Right lobe of liver (tissue), 6 donors: ENCODE measurements at regions not wholly inside any gene's neighbourhood (a gene's known extent, or its start where the extent isn't known, plus 50 kb on each side); places are given as distances from the start of the nearest gene placed in this dataset.

Source experiments
- ATAC-seq, 4 donors: fragments of 200-7000 bp; cut with Tn5 transposase; one replicate each; pipeline ENCODE4 v1.9.1; 2020; ENCODE audit warnings: mild to moderate bottlenecking in 4 of 4, moderate library complexity in 4 of 4
- DNase-seq, 3 donors: peaks; one replicate each; pipeline ENCODE4 v3.0.0-alpha.2; 2020
- H3K27ac ChIP-seq, 3 donors: fragments of 200-600 bp; one replicate each; pipeline ENCODE4 v1.8.0; 2022
- H3K27me3 ChIP-seq, 2 donors: fragments of 200-600 bp; one replicate each; pipeline ENCODE4 v1.8.0; 2022
- H3K36me3 ChIP-seq, 4 donors: fragments of 200-600 bp; sonication (generic) in 1 of 4; one replicate each; pipeline versions ENCODE4 v1.5.1 to v1.8.0; 2017 to 2022; ENCODE audit warnings: control low read depth in 1 of 4
- H3K4me1 ChIP-seq, 4 donors: fragments of 200-600 bp; sonication (generic) in 1 of 4; one replicate each; pipeline versions ENCODE4 v1.5.1 to v1.8.0; 2017 to 2022; ENCODE audit warnings: control low read depth in 1 of 4
- H3K4me3 ChIP-seq, 3 donors: fragments of 200-600 bp; one replicate each; pipeline ENCODE4 v1.8.0; 2022
- H3K9me3 ChIP-seq, 4 donors: fragments of 200-600 bp; sonication (generic) in 1 of 4; one replicate each; pipeline versions ENCODE4 v1.5.1 to v1.8.0; 2017 to 2022; ENCODE audit warnings: control low read depth in 1 of 4
- POLR2A ChIP-seq: fragments of 450-650 bp; IDR thresholded peaks from one replicate; pipeline ENCODE4 v1.6.1; 2017; ENCODE audit warnings: antibody characterized with exemption, mild to moderate bottlenecking
- WGBS: methylation state at CpG from one replicate; pipeline ENCODE4 v1.1.6; 2018; ENCODE audit warnings: low coverage, low lambda C conversion rate; ENCODE audit not compliant: insufficient coverage; ENCODE audit errors: missing lambda C conversion rate; 5-methylcytosine and 5-hydroxymethylcytosine counted together
- intact Hi-C, 2 donors: fragments of 100-400 bp; cut with DNase I; formaldehyde crosslinking; loops; one replicate each; pipeline versions ENCODE4 v1.11.2 to v1.14.1; 2022
- TF ChIP-seq, protein P1 (sequence below), 4 donors: fragments of 200-600 bp in 3 of 4; fragments of 450-650 bp in 1 of 4; IDR thresholded peaks; one replicate each; pipeline versions ENCODE4 v1.5.1 to v1.8.0; 2016 to 2022; ENCODE audit warnings: antibody characterized with exemption in 4 of 4, mild to moderate bottlenecking in 2 of 4
- donor health status: DM: no; HTN: yes; CAD: no.
- donor health status: DM: no; HTN: no; CAD: no.
- donor health status: DM: no; HTN: no; CAD: no.
- donor health status: DM: no; HTN: yes; CAD: no.
- donor health status: DM: no; HTN: yes; CAD: no.

DNA sequence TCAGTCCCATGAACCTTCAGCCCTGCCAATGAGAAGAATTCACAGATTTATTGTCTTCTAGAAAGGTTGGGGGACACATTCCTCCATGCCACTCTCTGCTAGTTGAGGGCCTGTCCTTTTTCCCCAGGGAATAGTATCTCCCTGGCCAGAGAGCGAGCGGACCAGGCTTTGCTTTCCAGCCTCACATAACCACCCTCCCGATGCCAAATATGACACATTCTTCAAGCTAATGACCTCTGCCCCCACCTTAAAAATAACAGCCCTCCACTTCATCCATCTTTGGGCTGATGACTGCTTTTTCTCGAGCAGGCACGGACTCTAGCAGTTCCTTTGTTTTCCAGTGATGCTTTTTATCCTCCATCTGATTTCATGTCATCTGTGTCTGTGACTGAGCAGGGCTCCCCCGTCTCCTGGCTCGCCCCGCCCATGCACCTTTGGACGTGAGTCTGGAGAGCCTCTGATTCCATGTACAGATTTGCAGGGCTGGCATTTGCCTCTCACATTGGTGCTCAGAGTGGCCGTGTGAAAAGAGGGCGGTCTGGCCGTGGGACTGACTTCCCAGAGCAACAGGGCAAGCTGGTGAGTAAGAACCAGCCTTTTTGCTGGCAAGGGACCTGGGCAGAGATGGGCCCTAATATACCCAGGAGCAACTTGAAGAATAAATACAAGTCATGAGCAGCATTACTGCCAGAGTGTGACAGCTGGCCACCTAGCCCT is 279.8 kb downstream of the BCOR start:
- intact Hi-C loops, result no loop called here
- no peak overlapping the region for H3K4me3 ChIP-seq
- TF ChIP-seq POLR2A, result no peak
- TF ChIP-seq, protein P1, sequence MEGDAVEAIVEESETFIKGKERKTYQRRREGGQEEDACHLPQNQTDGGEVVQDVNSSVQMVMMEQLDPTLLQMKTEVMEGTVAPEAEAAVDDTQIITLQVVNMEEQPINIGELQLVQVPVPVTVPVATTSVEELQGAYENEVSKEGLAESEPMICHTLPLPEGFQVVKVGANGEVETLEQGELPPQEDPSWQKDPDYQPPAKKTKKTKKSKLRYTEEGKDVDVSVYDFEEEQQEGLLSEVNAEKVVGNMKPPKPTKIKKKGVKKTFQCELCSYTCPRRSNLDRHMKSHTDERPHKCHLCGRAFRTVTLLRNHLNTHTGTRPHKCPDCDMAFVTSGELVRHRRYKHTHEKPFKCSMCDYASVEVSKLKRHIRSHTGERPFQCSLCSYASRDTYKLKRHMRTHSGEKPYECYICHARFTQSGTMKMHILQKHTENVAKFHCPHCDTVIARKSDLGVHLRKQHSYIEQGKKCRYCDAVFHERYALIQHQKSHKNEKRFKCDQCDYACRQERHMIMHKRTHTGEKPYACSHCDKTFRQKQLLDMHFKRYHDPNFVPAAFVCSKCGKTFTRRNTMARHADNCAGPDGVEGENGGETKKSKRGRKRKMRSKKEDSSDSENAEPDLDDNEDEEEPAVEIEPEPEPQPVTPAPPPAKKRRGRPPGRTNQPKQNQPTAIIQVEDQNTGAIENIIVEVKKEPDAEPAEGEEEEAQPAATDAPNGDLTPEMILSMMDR (IDR thresholded peaks at IDR 0.05), result no peak
- H3K36me3 ChIP-seq, result no peaks in the 10 kb centered on the region
- no peaks in the 10 kb centered on the region for H3K9me3 ChIP-seq
- ATAC-seq (peak; percentile 26 to 51 (median 30)), DNase-seq (peak in 2 of 3 donors; percentile 55 to 65)
- peaks cover 0 to 26% (median 8%) of the 10 kb centered on the region in 4 donors for H3K4me1 ChIP-seq
- H3K27ac ChIP-seq, result peak overlapping the region in 2 of 3 donors; percentile 34 to 54
- WGBS, result 23% methylated on average over 8 of the region's 12 CpGs
- no peaks in the 10 kb centered on the region for H3K27me3 ChIP-seq

DNA sequence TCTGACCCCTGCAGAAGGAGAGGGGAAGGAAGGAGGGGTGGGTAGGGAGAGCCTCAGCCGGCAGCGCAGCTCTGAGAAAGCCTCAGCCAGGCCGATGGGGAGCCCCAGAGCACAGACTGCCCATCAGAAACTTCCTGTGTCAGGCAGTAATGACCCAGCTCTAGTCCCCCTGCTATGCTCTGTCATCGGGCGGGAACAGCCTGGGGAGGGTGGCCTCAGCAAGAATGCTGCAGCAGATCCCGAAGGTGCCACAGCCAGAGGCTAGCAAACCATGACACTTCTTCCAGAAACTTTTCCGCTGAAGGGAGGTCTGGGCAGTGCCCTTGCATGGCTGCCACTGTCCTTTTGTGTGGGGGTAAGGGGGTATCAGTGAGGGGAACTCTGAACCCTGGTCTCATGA is 279.0 kb downstream of the BCOR start:
- TF ChIP-seq POLR2A, result no peak
- TF ChIP-seq, protein P1 (IDR thresholded peaks at IDR 0.05), result no peak
- H3K27ac ChIP-seq, result no peak overlapping the region
- no peaks in the 10 kb centered on the region for H3K27me3 ChIP-seq
- H3K36me3 ChIP-seq, result no peaks in the 10 kb centered on the region
- intact Hi-C loops, result no loop called here
- 61% methylated on average over 2 of the region's 7 CpGs for WGBS
- no peaks in the 10 kb centered on the region for H3K9me3 ChIP-seq
- ATAC-seq (no peak), DNase-seq (no peak)
- H3K4me3 ChIP-seq, result no peak overlapping the region
- peaks cover 0 to 27% (median 8%) of the 10 kb centered on the region in 4 donors for H3K4me1 ChIP-seq

DNA sequence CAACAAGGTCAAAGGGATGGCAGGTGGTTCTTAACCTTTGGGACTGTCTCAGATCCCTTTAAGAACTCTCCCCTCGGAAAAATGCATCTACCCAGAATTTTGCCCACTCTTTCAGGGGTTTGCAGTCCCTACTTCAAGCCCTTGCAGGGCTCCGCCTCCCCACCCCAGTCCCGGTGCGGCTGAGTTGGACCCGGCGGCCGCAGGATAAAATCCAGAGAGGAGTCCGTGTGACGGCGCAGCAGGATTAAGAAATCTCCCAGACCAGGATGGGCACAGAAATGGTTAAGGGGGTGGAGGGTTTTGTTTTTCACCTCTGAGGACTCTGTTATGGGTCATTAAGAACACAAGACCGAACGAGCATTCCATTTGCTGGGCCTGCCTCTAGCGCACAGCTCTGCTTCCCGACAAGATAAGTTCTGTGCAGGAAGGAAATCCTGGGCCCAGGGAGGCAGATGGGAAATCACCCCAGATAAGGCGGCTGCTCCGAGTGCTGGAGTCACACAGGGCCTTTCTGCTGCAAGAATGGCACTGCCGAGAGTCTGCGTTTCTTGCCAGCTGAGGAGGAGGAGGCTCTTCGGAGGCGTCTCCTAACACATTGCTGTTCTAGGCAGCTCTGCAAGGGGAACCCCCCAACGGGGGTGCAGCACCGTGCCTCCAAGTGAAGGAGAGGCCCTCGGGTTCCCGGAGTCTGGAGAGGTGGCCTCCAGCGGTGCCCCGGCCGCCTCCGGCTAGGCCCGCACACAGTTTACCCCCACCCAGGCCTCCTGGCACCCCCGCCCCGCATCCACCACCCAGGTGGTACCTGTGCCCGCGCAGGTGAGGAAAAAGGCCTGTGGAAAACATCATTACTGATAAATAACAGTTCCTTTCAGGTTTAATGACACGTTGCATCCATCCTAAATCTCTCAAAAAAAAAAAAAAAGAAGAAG is 277.6 kb downstream of the BCOR start:
- Histone ChIP-seq H3K36me3 (no peaks in the 10 kb centered on the region), H3K4me3 (no peak overlapping the region), H3K4me1 (peaks cover 0 to 21% (median 8%) of the 10 kb centered on the region in 4 donors), H3K27ac (no peak overlapping the region), H3K27me3 (no peaks in the 10 kb centered on the region), H3K9me3 (no peaks in the 10 kb centered on the region)
- DNase-seq (no peak), ATAC-seq (peak in 2 of 4 donors; percentile 4 to 11)
- no peak for TF ChIP-seq POLR2A
- TF ChIP-seq, protein P1 (IDR thresholded peaks at IDR 0.05), result no peak
- WGBS, result 55% methylated on average over 12 of the region's 34 CpGs
- intact Hi-C loops, result no loop called here

DNA sequence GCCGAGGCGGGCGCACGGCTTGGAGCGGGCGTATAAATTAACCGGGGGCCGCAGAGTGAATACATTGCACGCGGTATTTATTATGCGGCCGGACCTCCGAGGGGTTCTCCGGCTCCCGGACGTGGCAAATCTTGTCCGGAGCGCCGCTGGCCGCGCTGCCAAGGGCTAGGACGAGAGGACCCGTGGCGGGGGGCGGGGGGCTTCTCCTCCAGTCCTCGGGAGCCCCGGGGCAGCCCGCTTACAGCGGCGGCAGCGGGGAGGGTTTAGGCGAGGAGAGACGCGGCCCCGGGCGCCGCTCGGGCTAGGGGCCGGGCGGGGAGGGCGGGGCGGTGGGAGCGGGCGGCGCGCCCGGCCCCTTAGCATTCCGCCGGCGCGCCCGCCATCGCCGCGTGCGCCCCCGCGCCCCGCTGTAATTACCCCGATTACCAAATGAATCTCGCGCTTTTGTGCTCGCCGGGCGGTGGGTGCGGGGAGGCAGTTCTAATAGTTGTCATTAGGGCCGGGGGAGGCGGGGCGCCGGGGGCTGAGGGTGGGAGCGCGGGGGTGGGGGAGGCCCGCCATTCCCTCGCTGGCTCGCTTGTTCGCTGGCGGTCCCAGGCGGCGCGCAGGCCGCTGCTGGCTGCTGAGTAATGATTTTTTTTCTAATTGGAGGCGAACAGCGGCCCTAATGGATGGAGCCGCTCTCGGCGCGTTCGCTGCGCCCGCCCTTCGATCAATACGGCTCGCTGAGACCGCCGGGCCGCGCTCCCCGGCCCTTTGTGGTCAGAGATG is 276.6 kb downstream of the BCOR start:
- no peaks in the 10 kb centered on the region for H3K9me3 ChIP-seq
- no peak for DNase-seq
- 21% methylated on average over 12 of the region's 98 CpGs for WGBS
- H3K27me3 ChIP-seq, result no peaks in the 10 kb centered on the region
- no peak overlapping the region for H3K27ac ChIP-seq
- peak overlapping the region in 1 of 3 donors; percentile 40 for H3K4me3 ChIP-seq
- H3K36me3 ChIP-seq, result no peaks in the 10 kb centered on the region
- peak in 1 of 4 donors; percentile 13 for ATAC-seq
- H3K4me1 ChIP-seq, result peaks cover 0 to 22% (median 8%) of the 10 kb centered on the region in 4 donors
- no peak for TF ChIP-seq POLR2A
- TF ChIP-seq, protein P1 (IDR thresholded peaks at IDR 0.05), result no peak
- intact Hi-C loops, result no loop called here
